Keratinocyte (primary cell): ENCODE measurements at regions not wholly inside any gene's neighbourhood (a gene's known extent, or its start where the extent isn't known, plus 50 kb on each side); places are given as distances from the start of the nearest gene placed in this dataset.

Experiments used
- DNase-seq: peaks from one replicate; pipeline ENCODE4 v3.0.0-alpha.2; 2011; ENCODE audit warnings: low read depth, missing footprints, low spot score
- FAIRE-seq: peaks from 2 replicates; lab custom pipeline; 2011; peaks lifted over from hg19 to GRCh38; lab: Jason Lieb, UNC
- H2AFZ ChIP-seq: 2 replicates; pipeline ENCODE4 v1.6.0; 2012; ENCODE audit warnings: low read length, control low read depth, inconsistent platforms; ENCODE audit not compliant: control insufficient read depth
- H3K27ac ChIP-seq: 2 replicates; pipeline ENCODE4 v1.5.1; 2011; ENCODE audit warnings: low read length; ENCODE audit not compliant: control insufficient read depth, insufficient read depth
- H3K27me3 ChIP-seq: 3 replicates; pipeline ENCODE4 v1.6.0; 2011; ENCODE audit warnings: low read length; ENCODE audit not compliant: control insufficient read depth, insufficient read depth; ENCODE audit errors: extremely low read depth
- H3K36me3 ChIP-seq, 2 experiments: 2 replicates in 1 of 2; 3 replicates in 1 of 2; pipeline ENCODE4 v1.5.1; 2011; ENCODE audit warnings: low read length in 2 of 2, mild to moderate bottlenecking in 1 of 2; ENCODE audit not compliant: control insufficient read depth in 2 of 2, insufficient read depth in 2 of 2; ENCODE audit errors: extremely low read depth in 1 of 2
- H3K4me1 ChIP-seq: 3 replicates; pipeline ENCODE4 v1.5.1; 2011; ENCODE audit warnings: low read length; ENCODE audit not compliant: control insufficient read depth, insufficient read depth; ENCODE audit errors: extremely low read depth
- H3K4me2 ChIP-seq: 3 replicates; pipeline ENCODE4 v1.6.0; 2011; ENCODE audit warnings: low read depth, low read length; ENCODE audit not compliant: control insufficient read depth, insufficient read depth; ENCODE audit errors: extremely low read depth
- H3K4me3 ChIP-seq, 3 experiments: fragments of 200-600 bp in 1 of 3; sonication (generic) in 1 of 3; 2 replicates in 2 of 3; 3 replicates in 1 of 3; pipeline ENCODE4 v1.5.1; 2011 to 2016; ENCODE audit warnings: low read length in 3 of 3, mild to moderate bottlenecking in 3 of 3, control low read depth in 2 of 3, inconsistent platforms in 1 of 3, low read depth in 1 of 3, mixed read lengths in 1 of 3, mixed run types in 1 of 3, moderate library complexity in 1 of 3; ENCODE audit not compliant: control insufficient read depth in 2 of 3, insufficient read depth in 2 of 3; ENCODE audit errors: extremely low read depth in 1 of 3
- H3K79me2 ChIP-seq: 2 replicates; pipeline ENCODE4 v1.6.0; 2012; ENCODE audit warnings: low read length; ENCODE audit not compliant: control insufficient read depth, insufficient read depth
- H3K9ac ChIP-seq: 3 replicates; pipeline ENCODE4 v1.6.0; 2011; ENCODE audit warnings: low read length; ENCODE audit not compliant: control insufficient read depth, insufficient read depth; ENCODE audit errors: extremely low read depth
- H3K9me1 ChIP-seq: 3 replicates; pipeline ENCODE4 v1.6.0; 2011; ENCODE audit warnings: low read length; ENCODE audit not compliant: control insufficient read depth, insufficient read depth; ENCODE audit errors: extremely low read depth
- H3K9me3 ChIP-seq: 2 replicates; pipeline ENCODE4 v1.5.1; 2012; ENCODE audit warnings: low read depth, low read length; ENCODE audit not compliant: control insufficient read depth
- H4K20me1 ChIP-seq: 3 replicates; pipeline ENCODE4 v1.6.0; 2011; ENCODE audit warnings: low read length; ENCODE audit not compliant: control insufficient read depth, insufficient read depth; ENCODE audit errors: extremely low read depth
- EZH2 ChIP-seq: IDR thresholded peaks from one replicate; pipeline ENCODE4 v1.6.1; 2012; ENCODE audit warnings: inconsistent platforms, mild to moderate bottlenecking, low read length, moderate library complexity
- dilution Hi-C: fragments of 300-500 bp; cut with MboI; formaldehyde crosslinking; loops from one replicate; pipeline ENCODE4 v1.7.0; 2020; ENCODE audit warnings: low sequenced_read_pairs; ENCODE audit not compliant: extremely low pct_ligation_motif_present
- TF ChIP-seq, protein P1 (sequence below), 3 experiments: IDR thresholded peaks in 1 of 3; conservative IDR thresholded peaks in 1 of 3; optimal IDR thresholded peaks in 1 of 3; 2 replicates in 2 of 3; 3 replicates in 1 of 3; pipeline versions ENCODE3 to v1.5.1; 2011; ENCODE audit warnings: low read length in 3 of 3, mild to moderate bottlenecking in 3 of 3, moderate library complexity in 2 of 3, control low read depth in 1 of 3, inconsistent platforms in 1 of 3; ENCODE audit not compliant: insufficient read depth in 2 of 3; ENCODE audit errors: extremely low read depth in 1 of 3

DNA sequence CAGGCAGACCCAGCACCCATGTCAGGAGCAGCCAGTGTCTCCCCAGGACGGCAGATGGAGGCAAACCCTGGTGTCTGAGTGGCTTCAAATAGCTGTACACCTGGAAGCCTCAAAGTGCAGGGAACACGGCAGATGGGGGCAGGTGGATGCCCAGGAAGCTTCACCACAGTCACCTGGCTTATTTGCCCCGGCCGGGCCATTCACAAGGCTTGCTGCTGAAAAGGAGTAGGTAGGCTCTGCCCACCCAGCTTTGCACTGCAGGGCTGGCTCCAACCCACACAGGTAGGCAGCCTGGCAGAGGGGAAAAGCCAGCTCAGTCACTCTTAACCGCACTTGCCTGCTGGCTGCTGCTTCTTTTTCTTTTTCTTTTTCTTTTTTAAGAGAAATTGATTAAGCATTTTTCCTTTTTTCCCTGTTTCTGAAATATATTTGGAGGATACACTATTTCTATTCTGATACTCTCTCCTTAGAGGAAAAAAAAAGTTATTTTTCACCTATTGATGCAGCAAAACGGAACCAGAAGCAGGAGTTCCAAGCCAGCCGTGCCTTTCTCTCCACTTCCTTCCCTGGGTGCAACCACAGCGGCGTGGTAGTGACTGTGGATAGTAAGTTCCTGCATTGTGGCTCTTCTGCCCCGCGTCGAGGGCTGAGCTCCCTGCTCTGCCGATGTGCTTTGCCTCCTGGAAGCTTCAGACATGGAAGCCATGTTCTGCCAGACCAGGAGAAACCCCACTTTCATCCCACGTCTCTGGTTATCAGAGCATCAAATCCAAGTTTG, 118.3 kb downstream of the KLF6 start:
- Histone ChIP-seq H3K4me3 (no peak overlapping the region), H3K9me3 (no peaks in the 10 kb centered on the region), H3K79me2 (no peaks in the 10 kb centered on the region), H3K4me2 (no peak overlapping the region), H4K20me1 (no peaks in the 10 kb centered on the region), H3K27ac (no peak overlapping the region), H3K9ac (no peak overlapping the region), H3K4me1 (peaks cover 12% of the 10 kb centered on the region), H2AFZ (no peak overlapping the region), H3K27me3 (no peaks in the 10 kb centered on the region), H3K9me1 (no peaks in the 10 kb centered on the region), H3K36me3 (no peaks in the 10 kb centered on the region)
- TF ChIP-seq, protein P1, sequence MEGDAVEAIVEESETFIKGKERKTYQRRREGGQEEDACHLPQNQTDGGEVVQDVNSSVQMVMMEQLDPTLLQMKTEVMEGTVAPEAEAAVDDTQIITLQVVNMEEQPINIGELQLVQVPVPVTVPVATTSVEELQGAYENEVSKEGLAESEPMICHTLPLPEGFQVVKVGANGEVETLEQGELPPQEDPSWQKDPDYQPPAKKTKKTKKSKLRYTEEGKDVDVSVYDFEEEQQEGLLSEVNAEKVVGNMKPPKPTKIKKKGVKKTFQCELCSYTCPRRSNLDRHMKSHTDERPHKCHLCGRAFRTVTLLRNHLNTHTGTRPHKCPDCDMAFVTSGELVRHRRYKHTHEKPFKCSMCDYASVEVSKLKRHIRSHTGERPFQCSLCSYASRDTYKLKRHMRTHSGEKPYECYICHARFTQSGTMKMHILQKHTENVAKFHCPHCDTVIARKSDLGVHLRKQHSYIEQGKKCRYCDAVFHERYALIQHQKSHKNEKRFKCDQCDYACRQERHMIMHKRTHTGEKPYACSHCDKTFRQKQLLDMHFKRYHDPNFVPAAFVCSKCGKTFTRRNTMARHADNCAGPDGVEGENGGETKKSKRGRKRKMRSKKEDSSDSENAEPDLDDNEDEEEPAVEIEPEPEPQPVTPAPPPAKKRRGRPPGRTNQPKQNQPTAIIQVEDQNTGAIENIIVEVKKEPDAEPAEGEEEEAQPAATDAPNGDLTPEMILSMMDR (optimal IDR thresholded peaks at IDR 0.05 in 1 of 3, IDR thresholded peaks at IDR 0.05 in 1 of 3, conservative IDR thresholded peaks at IDR 0.05 in 1 of 3; ENCODE audit: extremely low read depth in 1 of 3, insufficient read depth in 2 of 3, low read length in 3 of 3): no peak
- TF ChIP-seq EZH2: no peak
- FAIRE-seq (no peak), DNase-seq (no peak)
- dilution Hi-C loops: no loop called here

- no peaks in the 10 kb centered on the region for H4K20me1 ChIP-seq
- no peak overlapping the region for H3K9ac ChIP-seq
- no peaks in the 10 kb centered on the region for H3K27me3 ChIP-seq
- no peak overlapping the region for H2AFZ ChIP-seq
- H3K36me3 ChIP-seq: no peaks in the 10 kb centered on the region
- H3K4me3 ChIP-seq: no peak overlapping the region
- peaks cover 12% of the 10 kb centered on the region for H3K4me1 ChIP-seq
- no peaks in the 10 kb centered on the region for H3K9me3 ChIP-seq
- H3K4me2 ChIP-seq: no peak overlapping the region
- H3K79me2 ChIP-seq: no peaks in the 10 kb centered on the region
- dilution Hi-C loops: no loop called here
- TF ChIP-seq EZH2: no peak
- TF ChIP-seq, protein P1 (optimal IDR thresholded peaks at IDR 0.05 in 1 of 3, IDR thresholded peaks at IDR 0.05 in 1 of 3, conservative IDR thresholded peaks at IDR 0.05 in 1 of 3; ENCODE audit: extremely low read depth in 1 of 3, insufficient read depth in 2 of 3, low read length in 3 of 3): no peak
- no peak for FAIRE-seq
- no peaks in the 10 kb centered on the region for H3K9me1 ChIP-seq
- no peak for DNase-seq
- H3K27ac ChIP-seq: no peak overlapping the region
Measured at GRCh38 chr10:3665316-3665908, 119.6 kb downstream of the KLF6 start.
